ENCODE measurements at regions not wholly inside any gene's neighbourhood (a gene's known extent, or its start where the extent isn't known, plus 50 kb on each side); places are given as distances from the start of the nearest gene placed in this dataset.

DNA sequence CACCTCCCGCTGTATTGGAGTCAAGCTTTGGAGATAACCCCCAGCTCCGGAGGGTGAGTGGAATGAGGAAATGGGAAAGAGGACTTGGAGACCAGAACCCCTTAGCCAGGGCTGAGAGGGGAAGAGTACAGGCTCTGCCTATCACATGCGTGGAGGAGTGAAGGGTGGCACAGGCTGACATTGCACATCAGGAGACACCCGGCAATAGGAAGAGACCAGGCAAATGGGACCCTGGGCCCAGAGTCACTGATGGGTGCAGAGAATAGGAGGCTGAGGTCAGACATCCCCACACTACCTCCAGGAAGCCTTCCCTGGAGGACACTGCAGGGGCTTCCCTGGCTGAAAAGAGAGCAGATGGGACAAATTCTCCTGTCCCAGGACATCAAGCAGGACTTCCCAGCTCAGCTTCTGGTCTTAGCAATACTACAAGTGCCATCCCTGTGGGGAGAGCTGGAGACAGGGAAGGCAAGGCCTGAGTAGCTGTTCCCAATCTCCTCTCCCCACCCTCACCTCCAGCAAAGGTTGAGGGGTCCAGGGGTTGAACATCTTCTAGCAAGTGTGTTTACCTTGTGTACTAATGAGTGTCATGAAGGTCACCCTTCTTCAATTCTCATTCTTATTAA is 160.7 kb downstream of the BUD13 start:
- TF ChIP-seq, protein P1, sequence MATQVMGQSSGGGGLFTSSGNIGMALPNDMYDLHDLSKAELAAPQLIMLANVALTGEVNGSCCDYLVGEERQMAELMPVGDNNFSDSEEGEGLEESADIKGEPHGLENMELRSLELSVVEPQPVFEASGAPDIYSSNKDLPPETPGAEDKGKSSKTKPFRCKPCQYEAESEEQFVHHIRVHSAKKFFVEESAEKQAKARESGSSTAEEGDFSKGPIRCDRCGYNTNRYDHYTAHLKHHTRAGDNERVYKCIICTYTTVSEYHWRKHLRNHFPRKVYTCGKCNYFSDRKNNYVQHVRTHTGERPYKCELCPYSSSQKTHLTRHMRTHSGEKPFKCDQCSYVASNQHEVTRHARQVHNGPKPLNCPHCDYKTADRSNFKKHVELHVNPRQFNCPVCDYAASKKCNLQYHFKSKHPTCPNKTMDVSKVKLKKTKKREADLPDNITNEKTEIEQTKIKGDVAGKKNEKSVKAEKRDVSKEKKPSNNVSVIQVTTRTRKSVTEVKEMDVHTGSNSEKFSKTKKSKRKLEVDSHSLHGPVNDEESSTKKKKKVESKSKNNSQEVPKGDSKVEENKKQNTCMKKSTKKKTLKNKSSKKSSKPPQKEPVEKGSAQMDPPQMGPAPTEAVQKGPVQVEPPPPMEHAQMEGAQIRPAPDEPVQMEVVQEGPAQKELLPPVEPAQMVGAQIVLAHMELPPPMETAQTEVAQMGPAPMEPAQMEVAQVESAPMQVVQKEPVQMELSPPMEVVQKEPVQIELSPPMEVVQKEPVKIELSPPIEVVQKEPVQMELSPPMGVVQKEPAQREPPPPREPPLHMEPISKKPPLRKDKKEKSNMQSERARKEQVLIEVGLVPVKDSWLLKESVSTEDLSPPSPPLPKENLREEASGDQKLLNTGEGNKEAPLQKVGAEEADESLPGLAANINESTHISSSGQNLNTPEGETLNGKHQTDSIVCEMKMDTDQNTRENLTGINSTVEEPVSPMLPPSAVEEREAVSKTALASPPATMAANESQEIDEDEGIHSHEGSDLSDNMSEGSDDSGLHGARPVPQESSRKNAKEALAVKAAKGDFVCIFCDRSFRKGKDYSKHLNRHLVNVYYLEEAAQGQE (IDR thresholded peaks at IDR 0.05; ENCODE audit: low read depth, low read length), result no peak
- TF ChIP-seq, protein P2, sequence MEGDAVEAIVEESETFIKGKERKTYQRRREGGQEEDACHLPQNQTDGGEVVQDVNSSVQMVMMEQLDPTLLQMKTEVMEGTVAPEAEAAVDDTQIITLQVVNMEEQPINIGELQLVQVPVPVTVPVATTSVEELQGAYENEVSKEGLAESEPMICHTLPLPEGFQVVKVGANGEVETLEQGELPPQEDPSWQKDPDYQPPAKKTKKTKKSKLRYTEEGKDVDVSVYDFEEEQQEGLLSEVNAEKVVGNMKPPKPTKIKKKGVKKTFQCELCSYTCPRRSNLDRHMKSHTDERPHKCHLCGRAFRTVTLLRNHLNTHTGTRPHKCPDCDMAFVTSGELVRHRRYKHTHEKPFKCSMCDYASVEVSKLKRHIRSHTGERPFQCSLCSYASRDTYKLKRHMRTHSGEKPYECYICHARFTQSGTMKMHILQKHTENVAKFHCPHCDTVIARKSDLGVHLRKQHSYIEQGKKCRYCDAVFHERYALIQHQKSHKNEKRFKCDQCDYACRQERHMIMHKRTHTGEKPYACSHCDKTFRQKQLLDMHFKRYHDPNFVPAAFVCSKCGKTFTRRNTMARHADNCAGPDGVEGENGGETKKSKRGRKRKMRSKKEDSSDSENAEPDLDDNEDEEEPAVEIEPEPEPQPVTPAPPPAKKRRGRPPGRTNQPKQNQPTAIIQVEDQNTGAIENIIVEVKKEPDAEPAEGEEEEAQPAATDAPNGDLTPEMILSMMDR (IDR thresholded peaks at IDR 0.05), result no peak

Measured in SK-N-SH (cell line).